Esophagus muscularis mucosa (tissue), 4 donors: ENCODE measurements at regions not wholly inside any gene's neighbourhood (a gene's known extent, or its start where the extent isn't known, plus 50 kb on each side); places are given as distances from the start of the nearest gene placed in this dataset.

Experiments
- EP300 ChIP-seq: sonication (generic); formaldehyde crosslinking; IDR thresholded peaks from one replicate; pipeline ENCODE4 v1.6.1; 2017; ENCODE audit warnings: antibody characterized with exemption
- POLR2A ChIP-seq: fragments of 450-650 bp; IDR thresholded peaks from one replicate; pipeline ENCODE4 v1.6.1; 2017; ENCODE audit warnings: antibody characterized with exemption, moderate library complexity, mild to moderate bottlenecking, low read depth
- POLR2AphosphoS5 ChIP-seq, 2 donors: sonication (generic); formaldehyde crosslinking; IDR thresholded peaks; one replicate each; pipeline ENCODE4 v1.6.1; 2017; ENCODE audit warnings: antibody characterized with exemption in 2 of 2
- TF ChIP-seq, protein P1 (sequence below), 3 experiments: fragments of 200-600 bp in 2 of 3; fragments of 450-650 bp in 1 of 3; sonication (generic) in 2 of 3; IDR thresholded peaks; one replicate each; pipeline ENCODE4 v1.5.1; 2017 to 2019; ENCODE audit warnings: antibody characterized with exemption in 3 of 3, mild to moderate bottlenecking in 2 of 3, moderate library complexity in 1 of 3

- TF ChIP-seq, protein P1, sequence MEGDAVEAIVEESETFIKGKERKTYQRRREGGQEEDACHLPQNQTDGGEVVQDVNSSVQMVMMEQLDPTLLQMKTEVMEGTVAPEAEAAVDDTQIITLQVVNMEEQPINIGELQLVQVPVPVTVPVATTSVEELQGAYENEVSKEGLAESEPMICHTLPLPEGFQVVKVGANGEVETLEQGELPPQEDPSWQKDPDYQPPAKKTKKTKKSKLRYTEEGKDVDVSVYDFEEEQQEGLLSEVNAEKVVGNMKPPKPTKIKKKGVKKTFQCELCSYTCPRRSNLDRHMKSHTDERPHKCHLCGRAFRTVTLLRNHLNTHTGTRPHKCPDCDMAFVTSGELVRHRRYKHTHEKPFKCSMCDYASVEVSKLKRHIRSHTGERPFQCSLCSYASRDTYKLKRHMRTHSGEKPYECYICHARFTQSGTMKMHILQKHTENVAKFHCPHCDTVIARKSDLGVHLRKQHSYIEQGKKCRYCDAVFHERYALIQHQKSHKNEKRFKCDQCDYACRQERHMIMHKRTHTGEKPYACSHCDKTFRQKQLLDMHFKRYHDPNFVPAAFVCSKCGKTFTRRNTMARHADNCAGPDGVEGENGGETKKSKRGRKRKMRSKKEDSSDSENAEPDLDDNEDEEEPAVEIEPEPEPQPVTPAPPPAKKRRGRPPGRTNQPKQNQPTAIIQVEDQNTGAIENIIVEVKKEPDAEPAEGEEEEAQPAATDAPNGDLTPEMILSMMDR (IDR thresholded peaks at IDR 0.05), result no peak
- TF ChIP-seq EP300 (no peak), POLR2A (no peak), POLR2AphosphoS5 (IDR thresholded peaks at IDR 0.05) (no peak)
Observed at GRCh38 chr12:90048918-90049317, 340.3 kb upstream of the ATP2B1 start.
